Endothelial cell of umbilical vein (primary cell): ENCODE measurements at regions not wholly inside any gene's neighbourhood (a gene's known extent, or its start where the extent isn't known, plus 50 kb on each side); places are given as distances from the start of the nearest gene placed in this dataset.

Experiments
- BruUV-seq: library from RNA; stranded (reverse); fragments of 400-500 nt; replicated peaks from 2 replicates; lab custom pipeline; 2021; lab: Mats Ljungman, UMichigan
- CTCF ChIA-PET: fragments of 300-600, 350-600 bp; sonication (Branson Sonifier 250); formaldehyde crosslinking; loops from one replicate; lab custom pipeline; 2021; ENCODE audit warnings: antibody characterized with exemption, inconsistent platforms; lab: Charles Lee
- POLR2A ChIA-PET: fragments of 300-600, 350-600 bp; sonication (Branson Sonifier 250); formaldehyde crosslinking; loops from one replicate; lab custom pipeline; 2021; ENCODE audit warnings: antibody characterized with exemption, inconsistent platforms; lab: Charles Lee
- DNase-seq: peaks from one replicate; pipeline ENCODE4 v3.0.0-alpha.2; 2011; ENCODE audit warnings: low read depth, low spot score
- FAIRE-seq: peaks from 2 replicates; lab custom pipeline; 2011; peaks lifted over from hg19 to GRCh38; lab: Jason Lieb, UNC
- H2AFZ ChIP-seq: 2 replicates; pipeline ENCODE4 v1.6.0; 2012; ENCODE audit warnings: low read depth, low read length, control low read depth, inconsistent platforms
- H3K27ac ChIP-seq: 2 replicates; pipeline ENCODE4 v1.5.1; 2011; ENCODE audit warnings: low read depth, mild to moderate bottlenecking, control low read depth, low read length, moderate library complexity; ENCODE audit not compliant: insufficient read depth
- H3K27me3 ChIP-seq, 2 experiments: 2 replicates each; pipeline versions ENCODE4 v1.6.0 to v1.6.1; 2011; ENCODE audit warnings: low read length in 2 of 2, mixed read lengths in 1 of 2; ENCODE audit not compliant: control insufficient read depth in 2 of 2, insufficient read depth in 2 of 2
- H3K36me3 ChIP-seq, 2 experiments: 2 replicates in 1 of 2; 3 replicates in 1 of 2; pipeline ENCODE4 v1.5.1; 2011; ENCODE audit warnings: low read length in 2 of 2, mild to moderate bottlenecking in 1 of 2, moderate library complexity in 1 of 2; ENCODE audit not compliant: control insufficient read depth in 2 of 2, insufficient read depth in 2 of 2; ENCODE audit errors: extremely low read depth in 1 of 2
- H3K4me1 ChIP-seq: 3 replicates; pipeline ENCODE4 v1.5.1; 2011; ENCODE audit warnings: mild to moderate bottlenecking, low read length; ENCODE audit not compliant: control insufficient read depth, insufficient read depth; ENCODE audit errors: extremely low read depth
- H3K4me2 ChIP-seq: 2 replicates; pipeline ENCODE4 v1.6.1; 2011; ENCODE audit warnings: low read length, control low read depth, mixed read lengths; ENCODE audit not compliant: insufficient read depth
- H3K4me3 ChIP-seq, 3 experiments: fragments of 200-600 bp in 1 of 3; sonication (generic), shearing (Covaris generic) in 1 of 3; replicated peaks in 1 of 3; 2 replicates each; pipeline ENCODE4 v1.5.1; 2011 to 2016; ENCODE audit warnings: control low read depth in 3 of 3, low read length in 3 of 3, mild to moderate bottlenecking in 2 of 3, inconsistent platforms in 1 of 3, low read depth in 1 of 3, moderate library complexity in 1 of 3; ENCODE audit not compliant: insufficient read depth in 1 of 3
- H3K79me2 ChIP-seq: 2 replicates; pipeline ENCODE4 v1.6.0; 2012; ENCODE audit warnings: low read length, inconsistent platforms; ENCODE audit not compliant: control insufficient read depth, insufficient read depth
- H3K9ac ChIP-seq: replicated peaks from 2 replicates; pipeline ENCODE3; 2011; ENCODE audit warnings: low read length, control low read depth; ENCODE audit not compliant: insufficient read depth; ENCODE audit errors: extremely low read depth
- H3K9me1 ChIP-seq: replicated peaks from 3 replicates; pipeline ENCODE4 v1.6.0; 2011; ENCODE audit warnings: mild to moderate bottlenecking, low read length; ENCODE audit not compliant: control insufficient read depth, insufficient read depth; ENCODE audit errors: extremely low read depth
- H3K9me3 ChIP-seq: replicated peaks from 2 replicates; pipeline ENCODE4 v1.5.1; 2012; ENCODE audit warnings: low read length, inconsistent platforms; ENCODE audit not compliant: control insufficient read depth, insufficient read depth
- H4K20me1 ChIP-seq: replicated peaks from 2 replicates; pipeline ENCODE3; 2011; ENCODE audit warnings: mild to moderate bottlenecking, low read length; ENCODE audit not compliant: control insufficient read depth, insufficient read depth; ENCODE audit errors: extremely low read depth
- FOS ChIP-seq: IDR thresholded peaks from 2 replicates; pipeline ENCODE4 v1.6.1; 2011; ENCODE audit warnings: mild to moderate bottlenecking, low read length, moderate library complexity, borderline replicate concordance; ENCODE audit not compliant: insufficient read depth
- JUN ChIP-seq: IDR thresholded peaks from 2 replicates; pipeline ENCODE4 v1.6.1; 2011; ENCODE audit warnings: borderline replicate concordance, low read depth; ENCODE audit not compliant: insufficient read length, insufficient read depth
- MYC ChIP-seq: IDR thresholded peaks from one replicate; pipeline ENCODE4 v1.6.1; 2011; ENCODE audit warnings: mild to moderate bottlenecking, low read depth, low read length
- POLR2A ChIP-seq: IDR thresholded peaks from 2 replicates; pipeline ENCODE4 v1.6.1; 2012; ENCODE audit warnings: low read depth, mild to moderate bottlenecking, control low read depth, low read length
- dilution Hi-C: fragments of 300-500 bp; cut with MboI; formaldehyde crosslinking; loops from one replicate; pipeline ENCODE4 v1.15.0; 2019; ENCODE audit warnings: low sequenced_read_pairs; ENCODE audit not compliant: extremely low pct_ligation_motif_present
- intact Hi-C: fragments of 100-400 bp; cut with micrococcal nuclease; formaldehyde crosslinking; loops from one replicate; pipeline ENCODE4 v1.10.0; 2022
- TF ChIP-seq, protein P1 (sequence below): IDR thresholded peaks from 2 replicates; pipeline ENCODE4 v1.6.1; 2011; ENCODE audit not compliant: insufficient read depth, insufficient read length

DNA sequence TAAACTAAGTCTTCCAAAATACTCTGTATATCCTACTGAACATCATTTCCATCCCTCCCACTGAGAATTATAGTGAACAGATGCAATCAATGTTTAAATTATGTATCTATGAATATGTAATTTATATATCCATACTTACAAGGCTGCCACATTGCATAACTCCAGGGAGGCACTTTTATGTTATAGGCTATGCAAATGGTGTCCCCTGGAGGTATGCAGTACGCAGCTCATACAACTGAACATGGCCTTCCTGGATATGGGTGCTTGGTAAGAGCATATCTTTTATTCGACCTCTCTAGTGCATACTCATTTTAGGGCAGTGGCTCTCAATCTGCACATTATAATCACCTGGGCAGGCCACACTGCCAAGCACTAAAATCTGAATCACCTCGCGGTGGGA lies 127.3 kb downstream of the BANF2 start:
- H3K9me1 ChIP-seq, result no peaks in the 10 kb centered on the region
- no peaks in the 10 kb centered on the region for H4K20me1 ChIP-seq
- no peaks in the 10 kb centered on the region for H3K36me3 ChIP-seq
- H3K27ac ChIP-seq, result no peak overlapping the region
- no peak overlapping the region for H3K9ac ChIP-seq
- no peaks in the 10 kb centered on the region for H3K27me3 ChIP-seq
- ChIA-PET CTCF (no interaction called here), POLR2A (no interaction called here)
- H3K9me3 ChIP-seq, result no peaks in the 10 kb centered on the region
- intact Hi-C loops (no loop called here), dilution Hi-C loops (no loop called here)
- H3K4me1 ChIP-seq, result peaks cover 8% of the 10 kb centered on the region
- H2AFZ ChIP-seq, result no peak overlapping the region
- H3K4me3 ChIP-seq, result no peak overlapping the region
- no peak for DNase-seq
- no TSS peak for BruUV-seq
- no peak for TF ChIP-seq FOS
- H3K79me2 ChIP-seq, result no peaks in the 10 kb centered on the region
- no peak for FAIRE-seq
- no peak overlapping the region for H3K4me2 ChIP-seq

DNA sequence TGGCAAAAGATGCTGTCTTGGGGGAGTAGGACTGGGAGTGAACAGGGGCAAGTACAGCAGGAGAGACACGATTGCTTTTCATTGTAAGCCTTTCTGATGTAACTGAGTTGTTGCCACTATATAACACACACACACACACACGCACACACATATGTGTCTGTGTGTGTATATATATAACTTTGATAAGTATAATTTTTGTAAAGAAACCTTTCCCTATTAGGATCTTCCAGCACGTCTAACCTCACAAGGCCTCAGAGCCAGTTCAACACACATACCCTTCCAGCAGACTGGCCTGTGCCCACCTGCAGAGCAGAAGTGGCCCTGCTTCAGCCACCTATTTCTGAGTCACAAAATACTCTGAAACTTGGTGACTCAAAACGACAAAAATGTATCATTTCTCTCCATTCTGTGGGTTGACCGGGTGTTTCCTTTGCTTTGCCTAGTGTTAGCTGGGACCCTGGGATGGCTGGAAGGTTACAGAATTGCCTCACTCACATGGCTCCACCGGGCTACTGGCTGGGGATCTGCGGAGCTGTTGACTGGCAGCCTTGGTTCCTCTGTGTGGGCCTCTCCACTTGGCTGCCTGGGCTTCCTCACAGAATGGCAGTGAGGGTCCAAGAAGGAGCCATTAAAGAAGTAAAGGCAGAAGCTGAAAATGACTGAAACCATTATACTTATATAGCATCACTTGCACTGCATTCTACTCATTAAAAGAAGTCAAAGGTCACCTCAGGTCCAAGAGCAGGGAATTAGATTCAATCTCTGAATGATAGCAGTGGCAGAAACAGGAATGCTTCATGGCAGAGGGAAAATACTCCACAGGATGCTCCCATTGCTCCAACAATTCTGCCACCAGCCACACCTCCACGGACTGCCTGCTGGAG lies 126.4 kb downstream of the BANF2 start:
- Histone ChIP-seq H2AFZ (no peak overlapping the region), H3K4me2 (no peak overlapping the region), H3K27ac (no peak overlapping the region), H3K79me2 (no peaks in the 10 kb centered on the region), H3K9ac (no peak overlapping the region), H3K9me1 (no peaks in the 10 kb centered on the region), H3K27me3 (no peaks in the 10 kb centered on the region), H3K36me3 (no peaks in the 10 kb centered on the region), H3K4me3 (no peak overlapping the region), H3K9me3 (no peaks in the 10 kb centered on the region), H4K20me1 (no peaks in the 10 kb centered on the region), H3K4me1 (peaks cover 8% of the 10 kb centered on the region)
- dilution Hi-C loops (no loop called here), intact Hi-C loops (no loop called here)
- ChIA-PET POLR2A (no interaction called here), CTCF (interaction anchor here (0.9 kb wide), 1 partner anchor 24 kb away, joined by 3 read pairs; no protein-coding TSS in a partner anchor)
- FAIRE-seq (no peak), DNase-seq (no peak)
- BruUV-seq, result no TSS peak
- TF ChIP-seq MYC, result no peak
- no peak for TF ChIP-seq POLR2A
- TF ChIP-seq, protein P1, sequence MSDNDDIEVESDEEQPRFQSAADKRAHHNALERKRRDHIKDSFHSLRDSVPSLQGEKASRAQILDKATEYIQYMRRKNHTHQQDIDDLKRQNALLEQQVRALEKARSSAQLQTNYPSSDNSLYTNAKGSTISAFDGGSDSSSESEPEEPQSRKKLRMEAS, result no peak
- no peak for TF ChIP-seq JUN
